ENCODE measurements at regions not wholly inside any gene's neighbourhood (a gene's known extent, or its start where the extent isn't known, plus 50 kb on each side); places are given as distances from the start of the nearest gene placed in this dataset.

- no peak for TF ChIP-seq CTCF (IDR thresholded peaks at IDR 0.05)
- H3K4me3 ChIP-seq (ENCODE audit: low read length) = no peak overlapping the region
- ATAC-seq (no peak), DNase-seq (no peak)
- no peak overlapping the region for H3K4me3 Mint-ChIP-seq
- no peak overlapping the region for H3K27ac ChIP-seq (ENCODE audit: low read length)
- H3K36me3 Mint-ChIP-seq = peaks cover 3% of the 10 kb centered on the region
- H3K36me3 ChIP-seq (ENCODE audit: control insufficient read depth, insufficient read depth, low read length) = no peaks in the 10 kb centered on the region
- intact Hi-C loops (cut with micrococcal nuclease) = no loop called here
- no peaks in the 10 kb centered on the region for H3K27me3 Mint-ChIP-seq (ENCODE audit: low read depth in 2 of 2)
- H3K4me1 Mint-ChIP-seq = no peaks in the 10 kb centered on the region
- H3K27me3 ChIP-seq (ENCODE audit: control insufficient read depth, insufficient read depth, low read length) = no peaks in the 10 kb centered on the region
- H3K4me1 ChIP-seq (ENCODE audit: control insufficient read depth, insufficient read depth, low read length) = no peaks in the 10 kb centered on the region
- WGBS (ENCODE audit: insufficient coverage) = 75% methylated on average over 2 of the region's 2 CpGs
- peaks cover 0 to 3% of the 10 kb centered on the region in 2 donors for H3K9me3 Mint-ChIP-seq
- H3K9me3 ChIP-seq (ENCODE audit: control insufficient read depth, insufficient read depth, low read length) = no peaks in the 10 kb centered on the region
- H3K27ac Mint-ChIP-seq = no peak overlapping the region
Measured at GRCh38 chr21:15408089-15408488, 321.7 kb upstream of the USP25 start.

GRCh38 chr21:15409031-15409430, 320.8 kb upstream of the USP25 start:
- H3K4me1 ChIP-seq (ENCODE audit: control insufficient read depth, insufficient read depth, low read length) = no peaks in the 10 kb centered on the region
- H3K4me1 Mint-ChIP-seq = no peaks in the 10 kb centered on the region
- no peak for DNase-seq

GRCh38 chr21:15410853-15411252, 318.9 kb upstream of the USP25 start:
- peaks cover 0 to 3% of the 10 kb centered on the region in 2 donors for H3K9me3 Mint-ChIP-seq
- 93% methylated on average over 3 of the region's 3 CpGs for WGBS (ENCODE audit: insufficient coverage)
- no peak overlapping the region for H3K27ac Mint-ChIP-seq

More at GRCh38 chr21:15409031-15409430, 320.8 kb upstream of the USP25 start:
- Mint-ChIP-seq H3K27me3 (ENCODE audit: low read depth in 2 of 2) (no peaks in the 10 kb centered on the region), H3K9me3 (peaks cover 0 to 3% of the 10 kb centered on the region in 2 donors), H3K36me3 (no peaks in the 10 kb centered on the region), H3K4me3 (no peak overlapping the region), H3K27ac (no peak overlapping the region)
- no peak for ATAC-seq
- no peak for TF ChIP-seq CTCF (IDR thresholded peaks at IDR 0.05)
- Histone ChIP-seq H3K4me3 (ENCODE audit: low read length) (no peak overlapping the region), H3K27me3 (ENCODE audit: control insufficient read depth, insufficient read depth, low read length) (no peaks in the 10 kb centered on the region), H3K36me3 (ENCODE audit: control insufficient read depth, insufficient read depth, low read length) (no peaks in the 10 kb centered on the region), H3K9me3 (ENCODE audit: control insufficient read depth, insufficient read depth, low read length) (no peaks in the 10 kb centered on the region), H3K27ac (ENCODE audit: low read length) (no peak overlapping the region)
- WGBS (ENCODE audit: insufficient coverage) = 100% methylated on average over 1 of the region's 1 CpG
- intact Hi-C loops (cut with micrococcal nuclease) = no loop called here

More at GRCh38 chr21:15410853-15411252, 318.9 kb upstream of the USP25 start:
- no peak for ATAC-seq
- Histone ChIP-seq H3K4me1 (ENCODE audit: control insufficient read depth, insufficient read depth, low read length) (no peaks in the 10 kb centered on the region), H3K27ac (ENCODE audit: low read length) (no peak overlapping the region), H3K4me3 (ENCODE audit: low read length) (no peak overlapping the region), H3K27me3 (ENCODE audit: control insufficient read depth, insufficient read depth, low read length) (no peaks in the 10 kb centered on the region), H3K9me3 (ENCODE audit: control insufficient read depth, insufficient read depth, low read length) (no peaks in the 10 kb centered on the region), H3K36me3 (ENCODE audit: control insufficient read depth, insufficient read depth, low read length) (no peaks in the 10 kb centered on the region)
- H3K27me3 Mint-ChIP-seq (ENCODE audit: low read depth in 2 of 2) = no peaks in the 10 kb centered on the region
- intact Hi-C loops (cut with micrococcal nuclease) = no loop called here
- H3K4me1 Mint-ChIP-seq = no peaks in the 10 kb centered on the region
- H3K36me3 Mint-ChIP-seq = no peaks in the 10 kb centered on the region
- no peak for TF ChIP-seq CTCF (IDR thresholded peaks at IDR 0.05)
- no peak for DNase-seq
- H3K4me3 Mint-ChIP-seq = no peak overlapping the region
